SK-N-SH (cell line): ENCODE measurements at regions not wholly inside any gene's neighbourhood (a gene's known extent, or its start where the extent isn't known, plus 50 kb on each side); places are given as distances from the start of the nearest gene placed in this dataset.

Experiments
- CTCF ChIA-PET: fragments of 300-600, 350-600 bp; formaldehyde crosslinking; extraction: SDS; loops from one replicate; lab custom pipeline; 2021; lab: Yijun Ruan, JAX
- POLR2A ChIA-PET: fragments of 350-600 bp; sonication (Branson Sonifier 250); formaldehyde crosslinking; extraction: SDS; loops from one replicate; lab custom pipeline; 2020; ENCODE audit warnings: antibody characterized with exemption, inconsistent platforms; lab: Yijun Ruan, JAX
- DNase-seq: peaks from one replicate; pipeline ENCODE4 v3.0.0; 2012
- H2AFZ ChIP-seq: fragments of 200-600 bp; sonication (generic); 2 replicates; pipeline ENCODE4 v1.8.1; 2016; ENCODE audit warnings: antibody characterized with exemption, mild to moderate bottlenecking, low read depth
- H3F3A ChIP-seq: fragments of 200-600 bp; sonication (generic); replicated peaks from 2 replicates; pipeline ENCODE3; 2016; ENCODE audit warnings: antibody characterized with exemption, mild to moderate bottlenecking; ENCODE audit not compliant: insufficient read depth
- H3K27ac ChIP-seq, 2 experiments: fragments of 200-500 bp in 1 of 2; fragments of 200-600 bp in 1 of 2; sonication (Bioruptor generic) in 1 of 2; sonication (generic), shearing (Covaris generic) in 1 of 2; 2 replicates each; pipeline versions ENCODE4 v1.5.1 to v1.6.1; 2014 to 2016; ENCODE audit warnings: low read depth in 2 of 2, inconsistent platforms in 1 of 2, low read length in 1 of 2, mild to moderate bottlenecking in 1 of 2, mixed read lengths in 1 of 2
- H3K27me3 ChIP-seq: fragments of 200-600 bp; sonication (generic), shearing (Covaris generic); 2 replicates; pipeline ENCODE4 v1.6.1; 2016; ENCODE audit warnings: mixed run types; ENCODE audit not compliant: insufficient read depth
- H3K36me3 ChIP-seq, 2 experiments: fragments of 200-500 bp in 1 of 2; fragments of 200-600 bp in 1 of 2; sonication (Bioruptor generic) in 1 of 2; sonication (generic) in 1 of 2; replicated peaks in 1 of 2; 2 replicates each; pipeline versions ENCODE3 to v1.5.1; 2014 to 2016; ENCODE audit warnings: low read length in 1 of 2, mild to moderate bottlenecking in 1 of 2; ENCODE audit not compliant: insufficient read depth in 2 of 2, control insufficient read depth in 1 of 2
- H3K4me1 ChIP-seq, 2 experiments: fragments of 200-500 bp in 1 of 2; fragments of 200-600 bp in 1 of 2; sonication (Bioruptor generic) in 1 of 2; sonication (generic), shearing (Covaris generic) in 1 of 2; 2 replicates each; pipeline versions ENCODE4 v1.5.1 to v1.6.1; 2014 to 2016; ENCODE audit warnings: low read depth in 1 of 2, low read length in 1 of 2, mixed run types in 1 of 2; ENCODE audit not compliant: insufficient read depth in 2 of 2, control insufficient read depth in 1 of 2
- H3K4me2 ChIP-seq: fragments of 200-600 bp; sonication (generic), shearing (Covaris generic); 2 replicates; pipeline ENCODE4 v1.6.1; 2017; ENCODE audit warnings: mixed run types
- H3K4me3 ChIP-seq, 2 experiments: fragments of 200-500 bp in 1 of 2; fragments of 200-600 bp in 1 of 2; sonication (Bioruptor generic) in 1 of 2; sonication (generic), shearing (Covaris generic) in 1 of 2; 2 replicates each; pipeline versions ENCODE4 v1.5.1 to v1.8.1; 2014 to 2016; ENCODE audit warnings: low read depth in 2 of 2, inconsistent platforms in 1 of 2, low read length in 1 of 2, mild to moderate bottlenecking in 1 of 2, mixed read lengths in 1 of 2, moderate library complexity in 1 of 2
- H3K79me2 ChIP-seq: fragments of 200-600 bp; sonication (generic); 2 replicates; pipeline ENCODE4 v1.8.1; 2017; ENCODE audit warnings: mild to moderate bottlenecking; ENCODE audit not compliant: insufficient read depth
- H3K9ac ChIP-seq: fragments of 200-600 bp; sonication (generic); 2 replicates; pipeline ENCODE4 v1.6.1; 2017; ENCODE audit warnings: mixed run types
- H3K9me2 ChIP-seq: fragments of 200-600 bp; sonication (generic); 2 replicates; pipeline ENCODE4 v1.6.1; 2017; ENCODE audit warnings: mixed run types
- H3K9me3 ChIP-seq: fragments of 200-600 bp; sonication (generic); 2 replicates; pipeline ENCODE4 v1.6.1; 2017; ENCODE audit warnings: mixed run types, mild to moderate bottlenecking, moderate library complexity
- H4K20me1 ChIP-seq: fragments of 200-600 bp; sonication (generic); 2 replicates; pipeline ENCODE4 v1.6.1; 2017; ENCODE audit warnings: mild to moderate bottlenecking, mixed run types; ENCODE audit not compliant: insufficient read depth
- CHD2 ChIP-seq: fragments of 150-350 bp; IDR thresholded peaks from 2 replicates; pipeline ENCODE4 v1.6.1; 2018; ENCODE audit warnings: low read length; ENCODE audit not compliant: partially characterized antibody
- ELF1 ChIP-seq: IDR thresholded peaks from 2 replicates; pipeline ENCODE4 v1.4.0; 2012
- FOSL2 ChIP-seq: IDR thresholded peaks from 2 replicates; pipeline ENCODE4 v1.4.0; 2012; ENCODE audit warnings: low read depth, mild to moderate bottlenecking, moderate library complexity, borderline replicate concordance
- FOXJ3 ChIP-seq: sonication (generic); formaldehyde crosslinking; IDR thresholded peaks from 2 replicates; pipeline ENCODE4 v1.5.1; 2020; ENCODE audit warnings: mild to moderate bottlenecking, missing genetic modification reagents
- GABPA ChIP-seq: IDR thresholded peaks from 2 replicates; pipeline ENCODE4 v1.4.0; 2012; ENCODE audit warnings: low read depth, mild to moderate bottlenecking
- MEF2A ChIP-seq: IDR thresholded peaks from 2 replicates; pipeline ENCODE4 v1.4.0; 2012; ENCODE audit warnings: low read depth, borderline replicate concordance
- NRF1 ChIP-seq: IDR thresholded peaks from 2 replicates; pipeline ENCODE4 v1.6.1; 2012; ENCODE audit warnings: low read depth, mild to moderate bottlenecking, low read length
- RAD21 ChIP-seq: IDR thresholded peaks from 2 replicates; pipeline ENCODE4 v1.6.1; 2012; ENCODE audit warnings: mild to moderate bottlenecking, low read length
- RCOR1 ChIP-seq: fragments of 150-350 bp; IDR thresholded peaks from 2 replicates; pipeline ENCODE4 v1.6.1; 2017; ENCODE audit warnings: antibody characterized with exemption, low read length
- SIN3A ChIP-seq: IDR thresholded peaks from 2 replicates; pipeline ENCODE4 v1.6.1; 2012; ENCODE audit warnings: low read depth, mild to moderate bottlenecking, low read length, moderate library complexity, borderline replicate concordance
- SMC3 ChIP-seq: IDR thresholded peaks from 2 replicates; pipeline ENCODE4 v1.6.1; 2012; ENCODE audit warnings: low read depth, low read length, improper control_type of control experiment
- TAF1 ChIP-seq: IDR thresholded peaks from 2 replicates; pipeline ENCODE4 v1.6.1; 2012; ENCODE audit warnings: low read depth, mild to moderate bottlenecking, low read length, moderate library complexity, borderline replicate concordance
- TCF12 ChIP-seq: IDR thresholded peaks from 2 replicates; pipeline ENCODE4 v1.4.0; 2012
- TEAD4 ChIP-seq: IDR thresholded peaks from 2 replicates; pipeline ENCODE4 v1.4.0; 2012; ENCODE audit warnings: mild to moderate bottlenecking, borderline replicate concordance; ENCODE audit not compliant: insufficient read depth
- WGBS: methylation state at CpG from one replicate; pipeline ENCODE4 v1.1.6; 2017; ENCODE audit warnings: low lambda C conversion rate; 5-methylcytosine and 5-hydroxymethylcytosine counted together
- TF ChIP-seq, protein P1 (sequence below): IDR thresholded peaks from 2 replicates; pipeline ENCODE4 v1.4.0; 2012; ENCODE audit warnings: low read depth
- TF ChIP-seq, protein P2 (sequence below): fragments of 150-350 bp; IDR thresholded peaks from 2 replicates; pipeline ENCODE4 v1.6.1; 2017; ENCODE audit warnings: antibody characterized with exemption, low read length, low read depth, borderline replicate concordance
- TF ChIP-seq, protein P3 (sequence below): IDR thresholded peaks from 2 replicates; pipeline ENCODE4; 2012
- TF ChIP-seq, protein P4 (sequence below): fragments of 200-600 bp; sonication (generic); IDR thresholded peaks from 2 replicates; pipeline ENCODE4 v1.6.1; 2017; ENCODE audit warnings: antibody characterized with exemption, mild to moderate bottlenecking, moderate library complexity
- TF ChIP-seq, protein P5 (sequence below): IDR thresholded peaks from 2 replicates; pipeline ENCODE4 v1.6.1; 2012; ENCODE audit warnings: mild to moderate bottlenecking, low read depth, low read length, moderate library complexity

GRCh38 chr2:41668529-41668928, 379.3 kb upstream of the PKDCC start:
- Histone ChIP-seq H3F3A (no peaks in the 10 kb centered on the region), H3K79me2 (no peaks in the 10 kb centered on the region), H3K4me1 (peaks cover 0 to 2% of the 10 kb centered on the region in 2 experiments; a peak in 2 of 4 replicates), H3K4me2 (no peak overlapping the region), H3K9me3 (no peaks in the 10 kb centered on the region), H3K27ac (no peak overlapping the region), H3K9me2 (no peaks in the 10 kb centered on the region), H3K27me3 (no peaks in the 10 kb centered on the region), H3K36me3 (no peaks in the 10 kb centered on the region), H3K9ac (no peak overlapping the region), H4K20me1 (no peaks in the 10 kb centered on the region), H2AFZ (no peak overlapping the region), H3K4me3 (no peak overlapping the region)
- CTCF ChIA-PET: interaction anchor here (2.5 kb wide), 1 partner anchor 30 kb away, joined by 9 read pairs; no protein-coding TSS in a partner anchor
- WGBS: 49% methylated on average over 2 of the region's 2 CpGs
- no peak for DNase-seq
- TF ChIP-seq, protein P1, sequence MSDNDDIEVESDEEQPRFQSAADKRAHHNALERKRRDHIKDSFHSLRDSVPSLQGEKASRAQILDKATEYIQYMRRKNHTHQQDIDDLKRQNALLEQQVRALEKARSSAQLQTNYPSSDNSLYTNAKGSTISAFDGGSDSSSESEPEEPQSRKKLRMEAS: no peak
- TF ChIP-seq, protein P2, sequence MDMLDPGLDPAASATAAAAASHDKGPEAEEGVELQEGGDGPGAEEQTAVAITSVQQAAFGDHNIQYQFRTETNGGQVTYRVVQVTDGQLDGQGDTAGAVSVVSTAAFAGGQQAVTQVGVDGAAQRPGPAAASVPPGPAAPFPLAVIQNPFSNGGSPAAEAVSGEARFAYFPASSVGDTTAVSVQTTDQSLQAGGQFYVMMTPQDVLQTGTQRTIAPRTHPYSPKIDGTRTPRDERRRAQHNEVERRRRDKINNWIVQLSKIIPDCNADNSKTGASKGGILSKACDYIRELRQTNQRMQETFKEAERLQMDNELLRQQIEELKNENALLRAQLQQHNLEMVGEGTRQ: no peak
- TF ChIP-seq MEF2A (no peak), TEAD4 (no peak), CHD2 (no peak), GABPA (no peak), NRF1 (no peak), TCF12 (no peak), FOXJ3 (CRISPR knock-in tag) (no peak)
- TF ChIP-seq, protein P3, sequence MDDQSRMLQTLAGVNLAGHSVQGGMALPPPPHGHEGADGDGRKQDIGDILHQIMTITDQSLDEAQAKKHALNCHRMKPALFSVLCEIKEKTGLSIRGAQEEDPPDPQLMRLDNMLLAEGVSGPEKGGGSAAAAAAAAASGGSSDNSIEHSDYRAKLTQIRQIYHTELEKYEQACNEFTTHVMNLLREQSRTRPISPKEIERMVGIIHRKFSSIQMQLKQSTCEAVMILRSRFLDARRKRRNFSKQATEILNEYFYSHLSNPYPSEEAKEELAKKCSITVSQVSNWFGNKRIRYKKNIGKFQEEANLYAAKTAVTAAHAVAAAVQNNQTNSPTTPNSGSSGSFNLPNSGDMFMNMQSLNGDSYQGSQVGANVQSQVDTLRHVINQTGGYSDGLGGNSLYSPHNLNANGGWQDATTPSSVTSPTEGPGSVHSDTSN: no peak
- TF ChIP-seq, protein P4, sequence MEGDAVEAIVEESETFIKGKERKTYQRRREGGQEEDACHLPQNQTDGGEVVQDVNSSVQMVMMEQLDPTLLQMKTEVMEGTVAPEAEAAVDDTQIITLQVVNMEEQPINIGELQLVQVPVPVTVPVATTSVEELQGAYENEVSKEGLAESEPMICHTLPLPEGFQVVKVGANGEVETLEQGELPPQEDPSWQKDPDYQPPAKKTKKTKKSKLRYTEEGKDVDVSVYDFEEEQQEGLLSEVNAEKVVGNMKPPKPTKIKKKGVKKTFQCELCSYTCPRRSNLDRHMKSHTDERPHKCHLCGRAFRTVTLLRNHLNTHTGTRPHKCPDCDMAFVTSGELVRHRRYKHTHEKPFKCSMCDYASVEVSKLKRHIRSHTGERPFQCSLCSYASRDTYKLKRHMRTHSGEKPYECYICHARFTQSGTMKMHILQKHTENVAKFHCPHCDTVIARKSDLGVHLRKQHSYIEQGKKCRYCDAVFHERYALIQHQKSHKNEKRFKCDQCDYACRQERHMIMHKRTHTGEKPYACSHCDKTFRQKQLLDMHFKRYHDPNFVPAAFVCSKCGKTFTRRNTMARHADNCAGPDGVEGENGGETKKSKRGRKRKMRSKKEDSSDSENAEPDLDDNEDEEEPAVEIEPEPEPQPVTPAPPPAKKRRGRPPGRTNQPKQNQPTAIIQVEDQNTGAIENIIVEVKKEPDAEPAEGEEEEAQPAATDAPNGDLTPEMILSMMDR: no peak
- POLR2A ChIA-PET: interaction anchor here (0.6 kb wide), 1 partner anchor 226 kb away, joined by 3 read pairs; no protein-coding TSS in a partner anchor

DNA sequence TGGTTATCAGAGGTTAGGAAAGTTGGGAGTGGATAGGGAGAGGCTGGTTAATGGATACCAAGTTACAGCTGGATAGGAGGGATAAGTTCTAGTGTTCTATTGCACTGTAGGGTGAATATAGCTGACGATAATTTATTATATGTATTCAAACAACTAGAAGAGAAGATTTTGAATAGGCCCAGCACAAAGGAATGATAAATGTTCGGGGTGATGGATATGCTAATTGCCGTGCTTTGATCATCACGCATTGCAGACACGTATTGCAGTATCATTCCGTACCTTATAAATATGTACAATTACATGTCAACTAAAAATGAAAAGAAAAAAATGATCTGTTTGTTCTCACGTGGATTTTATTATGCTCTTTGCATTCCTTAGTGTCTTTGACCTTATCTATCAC, 369.2 kb upstream of the PKDCC start:
- 43% methylated on average over 7 of the region's 7 CpGs for WGBS
- TF ChIP-seq RAD21 (no peak), TAF1 (no peak), TCF12 (no peak), NRF1 (no peak), FOXJ3 (CRISPR knock-in tag) (no peak), FOSL2 (no peak), RCOR1 (no peak), SMC3 (no peak), SIN3A (no peak), ELF1 (no peak)
- TF ChIP-seq, protein P1: no peak
- TF ChIP-seq, protein P5, sequence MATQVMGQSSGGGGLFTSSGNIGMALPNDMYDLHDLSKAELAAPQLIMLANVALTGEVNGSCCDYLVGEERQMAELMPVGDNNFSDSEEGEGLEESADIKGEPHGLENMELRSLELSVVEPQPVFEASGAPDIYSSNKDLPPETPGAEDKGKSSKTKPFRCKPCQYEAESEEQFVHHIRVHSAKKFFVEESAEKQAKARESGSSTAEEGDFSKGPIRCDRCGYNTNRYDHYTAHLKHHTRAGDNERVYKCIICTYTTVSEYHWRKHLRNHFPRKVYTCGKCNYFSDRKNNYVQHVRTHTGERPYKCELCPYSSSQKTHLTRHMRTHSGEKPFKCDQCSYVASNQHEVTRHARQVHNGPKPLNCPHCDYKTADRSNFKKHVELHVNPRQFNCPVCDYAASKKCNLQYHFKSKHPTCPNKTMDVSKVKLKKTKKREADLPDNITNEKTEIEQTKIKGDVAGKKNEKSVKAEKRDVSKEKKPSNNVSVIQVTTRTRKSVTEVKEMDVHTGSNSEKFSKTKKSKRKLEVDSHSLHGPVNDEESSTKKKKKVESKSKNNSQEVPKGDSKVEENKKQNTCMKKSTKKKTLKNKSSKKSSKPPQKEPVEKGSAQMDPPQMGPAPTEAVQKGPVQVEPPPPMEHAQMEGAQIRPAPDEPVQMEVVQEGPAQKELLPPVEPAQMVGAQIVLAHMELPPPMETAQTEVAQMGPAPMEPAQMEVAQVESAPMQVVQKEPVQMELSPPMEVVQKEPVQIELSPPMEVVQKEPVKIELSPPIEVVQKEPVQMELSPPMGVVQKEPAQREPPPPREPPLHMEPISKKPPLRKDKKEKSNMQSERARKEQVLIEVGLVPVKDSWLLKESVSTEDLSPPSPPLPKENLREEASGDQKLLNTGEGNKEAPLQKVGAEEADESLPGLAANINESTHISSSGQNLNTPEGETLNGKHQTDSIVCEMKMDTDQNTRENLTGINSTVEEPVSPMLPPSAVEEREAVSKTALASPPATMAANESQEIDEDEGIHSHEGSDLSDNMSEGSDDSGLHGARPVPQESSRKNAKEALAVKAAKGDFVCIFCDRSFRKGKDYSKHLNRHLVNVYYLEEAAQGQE: no peak

More for the DNA sequence above, 369.2 kb upstream of the PKDCC start:
- Histone ChIP-seq H4K20me1 (no peaks in the 10 kb centered on the region), H3K27me3 (no peaks in the 10 kb centered on the region), H3K9me2 (no peaks in the 10 kb centered on the region), H3K27ac (no peak overlapping the region), H2AFZ (no peak overlapping the region), H3K9me3 (no peaks in the 10 kb centered on the region), H3F3A (no peaks in the 10 kb centered on the region), H3K9ac (no peak overlapping the region), H3K36me3 (no peaks in the 10 kb centered on the region), H3K4me3 (no peak overlapping the region), H3K4me1 (no peaks in the 10 kb centered on the region), H3K79me2 (no peaks in the 10 kb centered on the region), H3K4me2 (no peak overlapping the region)
- no peak for DNase-seq
- ChIA-PET CTCF (interaction anchor here (3.6 kb wide), 1 partner anchor 20 kb away, joined by 18 read pairs; no protein-coding TSS in a partner anchor), POLR2A (no interaction called here)
